HG02678 (cell line): ENCODE measurements at regions not wholly inside any gene's neighbourhood (a gene's known extent, or its start where the extent isn't known, plus 50 kb on each side); places are given as distances from the start of the nearest gene placed in this dataset.

ENCODE experiments used
- ATAC-seq: cut with Tn5 transposase; IDR thresholded peaks from one replicate; pipeline ENCODE4 v1.9.1; 2021; ENCODE audit warnings: mild to moderate bottlenecking, moderate library complexity; ENCODE audit not compliant: unreplicated experiment

GRCh38 chr22:48396785-48397530, 1430.7 kb downstream of the BRD1 start:
- no peak for ATAC-seq

GRCh38 chr22:48396091-48396784, 1431.4 kb downstream of the BRD1 start:
- ATAC-seq = no peak

GRCh38 chr22:48395201-48395600, 1432.5 kb downstream of the BRD1 start:
- no peak for ATAC-seq

GRCh38 chr22:48394787-48395186, 1432.9 kb downstream of the BRD1 start:
- no peak for ATAC-seq

- ATAC-seq = no peak
Measured at GRCh38 chr22:48393885-48394284, 1433.8 kb downstream of the BRD1 start.

- ATAC-seq = no peak
Measured at GRCh38 chr22:48393041-48393370, 1434.7 kb downstream of the BRD1 start.

GRCh38 chr22:48391820-48392219, 1435.9 kb downstream of the BRD1 start:
- no peak for ATAC-seq

GRCh38 chr22:48391171-48391711, 1436.4 kb downstream of the BRD1 start:
- ATAC-seq = no peak

GRCh38 chr22:48389916-48390315, 1437.8 kb downstream of the BRD1 start:
- no peak for ATAC-seq

- no peak for ATAC-seq
Measured at GRCh38 chr22:48382197-48382596, 1445.5 kb downstream of the BRD1 start.

GRCh38 chr22:48380016-48380665, 1447.5 kb downstream of the BRD1 start:
- no peak for ATAC-seq

GRCh38 chr22:48379371-48379770, 1448.3 kb downstream of the BRD1 start:
- ATAC-seq = no peak

- ATAC-seq = no peak
Measured at GRCh38 chr22:48378673-48379072, 1449.0 kb downstream of the BRD1 start.

GRCh38 chr22:48376936-48377712, 1450.5 kb downstream of the BRD1 start:
- no peak for ATAC-seq

- ATAC-seq = no peak
Measured at GRCh38 chr22:48376428-48376827, 1451.2 kb downstream of the BRD1 start.

- no peak for ATAC-seq
Measured at GRCh38 chr22:48373626-48374173, 1454.0 kb downstream of the BRD1 start.

- no peak for ATAC-seq
Measured at GRCh38 chr22:48372390-48372789, 1455.3 kb downstream of the BRD1 start.

GRCh38 chr22:48371391-48371790, 1456.3 kb downstream of the BRD1 start:
- no peak for ATAC-seq

- no peak for ATAC-seq
Measured at GRCh38 chr22:48370508-48371325, 1457.0 kb downstream of the BRD1 start.
